Right lobe of liver (tissue), 4 donors: ENCODE measurements at regions not wholly inside any gene's neighbourhood (a gene's known extent, or its start where the extent isn't known, plus 50 kb on each side); places are given as distances from the start of the nearest gene placed in this dataset.

Source experiments
- POLR2A ChIP-seq: fragments of 450-650 bp; IDR thresholded peaks from one replicate; pipeline ENCODE4 v1.6.1; 2017; ENCODE audit warnings: antibody characterized with exemption, mild to moderate bottlenecking
- TF ChIP-seq, protein P1 (sequence below), 4 donors: fragments of 200-600 bp in 3 of 4; fragments of 450-650 bp in 1 of 4; IDR thresholded peaks; one replicate each; pipeline versions ENCODE4 v1.5.1 to v1.8.0; 2016 to 2022; ENCODE audit warnings: antibody characterized with exemption in 4 of 4, mild to moderate bottlenecking in 2 of 4
- donor health status: DM: no; HTN: no; CAD: no.
- donor health status: DM: no; HTN: no; CAD: no.
- donor health status: DM: no; HTN: yes; CAD: no.

- TF ChIP-seq, protein P1, sequence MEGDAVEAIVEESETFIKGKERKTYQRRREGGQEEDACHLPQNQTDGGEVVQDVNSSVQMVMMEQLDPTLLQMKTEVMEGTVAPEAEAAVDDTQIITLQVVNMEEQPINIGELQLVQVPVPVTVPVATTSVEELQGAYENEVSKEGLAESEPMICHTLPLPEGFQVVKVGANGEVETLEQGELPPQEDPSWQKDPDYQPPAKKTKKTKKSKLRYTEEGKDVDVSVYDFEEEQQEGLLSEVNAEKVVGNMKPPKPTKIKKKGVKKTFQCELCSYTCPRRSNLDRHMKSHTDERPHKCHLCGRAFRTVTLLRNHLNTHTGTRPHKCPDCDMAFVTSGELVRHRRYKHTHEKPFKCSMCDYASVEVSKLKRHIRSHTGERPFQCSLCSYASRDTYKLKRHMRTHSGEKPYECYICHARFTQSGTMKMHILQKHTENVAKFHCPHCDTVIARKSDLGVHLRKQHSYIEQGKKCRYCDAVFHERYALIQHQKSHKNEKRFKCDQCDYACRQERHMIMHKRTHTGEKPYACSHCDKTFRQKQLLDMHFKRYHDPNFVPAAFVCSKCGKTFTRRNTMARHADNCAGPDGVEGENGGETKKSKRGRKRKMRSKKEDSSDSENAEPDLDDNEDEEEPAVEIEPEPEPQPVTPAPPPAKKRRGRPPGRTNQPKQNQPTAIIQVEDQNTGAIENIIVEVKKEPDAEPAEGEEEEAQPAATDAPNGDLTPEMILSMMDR (IDR thresholded peaks at IDR 0.05): no peak
- no peak for TF ChIP-seq POLR2A
Observed at GRCh38 chr7:16353226-16353625, 68.1 kb downstream of the CRPPA start.
